ENCODE measurements at regions not wholly inside any gene's neighbourhood (a gene's known extent, or its start where the extent isn't known, plus 50 kb on each side); places are given as distances from the start of the nearest gene placed in this dataset.

DNA sequence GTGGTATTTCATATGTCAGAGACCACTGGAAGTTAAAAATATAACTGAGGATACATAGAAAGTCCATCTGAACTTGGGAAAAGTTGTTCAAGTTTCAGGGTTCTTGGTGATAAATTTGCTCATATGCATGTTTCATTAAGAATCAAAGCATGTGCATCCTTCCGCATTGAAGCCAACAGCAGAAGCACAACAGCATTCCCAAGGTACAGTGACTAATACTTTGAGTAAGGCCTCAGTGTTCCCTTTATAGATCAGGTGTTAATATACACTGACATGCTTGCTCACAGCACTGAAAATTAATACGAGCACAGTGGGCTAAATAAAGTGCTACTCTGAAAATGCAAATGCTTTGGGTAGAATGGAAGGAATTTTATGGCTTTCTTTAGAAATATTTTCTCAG lies 691.1 kb downstream of the METTL15 start:
- no TSS peak for BruUV-seq (replicated peaks)
- ATAC-seq (no peak), DNase-seq (ENCODE audit: low read depth, low spot score) (no peak)
- Histone ChIP-seq H3K4me3 (ENCODE audit: low read depth in 2 of 2, low read length in 2 of 2) (no peak overlapping the region), H3K27ac (ENCODE audit: low read length) (no peak overlapping the region), H3K4me1 (ENCODE audit: control insufficient read depth, insufficient read depth, low read length) (no peaks in the 10 kb centered on the region), H3K9me3 (ENCODE audit: control insufficient read depth, insufficient read depth, low read depth, low read length) (no peaks in the 10 kb centered on the region), H3K27me3 (ENCODE audit: control insufficient read depth, insufficient read depth, low read length) (no peaks in the 10 kb centered on the region), H3K36me3 (ENCODE audit: control insufficient read depth, insufficient read depth, low read length) (no peaks in the 10 kb centered on the region)
- intact Hi-C loops (cut with micrococcal nuclease; ENCODE audit: unreplicated experiment) (no loop called here), in situ Hi-C loops (cut with HindIII; ENCODE audit: low pct_unique_long_range_greater_than_20kb, low sequenced_read_pairs) (no loop called here)
- CTCF ChIA-PET: no interaction called here
- TF ChIP-seq SIN3A (IDR thresholded peaks at IDR 0.05; ENCODE audit: borderline replicate concordance, insufficient read depth, low read depth, low read length) (no peak), TCF7L2 (IDR thresholded peaks at IDR 0.05; ENCODE audit: low read depth, low read length) (no peak), REST (IDR thresholded peaks at IDR 0.05; ENCODE audit: insufficient read depth in 1 of 2, low read depth in 2 of 2, low read length in 1 of 2) (no peak), POLR2AphosphoS5 (IDR thresholded peaks at IDR 0.05; ENCODE audit: low read depth, low read length) (no peak)
- TF ChIP-seq, protein P1, sequence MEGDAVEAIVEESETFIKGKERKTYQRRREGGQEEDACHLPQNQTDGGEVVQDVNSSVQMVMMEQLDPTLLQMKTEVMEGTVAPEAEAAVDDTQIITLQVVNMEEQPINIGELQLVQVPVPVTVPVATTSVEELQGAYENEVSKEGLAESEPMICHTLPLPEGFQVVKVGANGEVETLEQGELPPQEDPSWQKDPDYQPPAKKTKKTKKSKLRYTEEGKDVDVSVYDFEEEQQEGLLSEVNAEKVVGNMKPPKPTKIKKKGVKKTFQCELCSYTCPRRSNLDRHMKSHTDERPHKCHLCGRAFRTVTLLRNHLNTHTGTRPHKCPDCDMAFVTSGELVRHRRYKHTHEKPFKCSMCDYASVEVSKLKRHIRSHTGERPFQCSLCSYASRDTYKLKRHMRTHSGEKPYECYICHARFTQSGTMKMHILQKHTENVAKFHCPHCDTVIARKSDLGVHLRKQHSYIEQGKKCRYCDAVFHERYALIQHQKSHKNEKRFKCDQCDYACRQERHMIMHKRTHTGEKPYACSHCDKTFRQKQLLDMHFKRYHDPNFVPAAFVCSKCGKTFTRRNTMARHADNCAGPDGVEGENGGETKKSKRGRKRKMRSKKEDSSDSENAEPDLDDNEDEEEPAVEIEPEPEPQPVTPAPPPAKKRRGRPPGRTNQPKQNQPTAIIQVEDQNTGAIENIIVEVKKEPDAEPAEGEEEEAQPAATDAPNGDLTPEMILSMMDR (IDR thresholded peaks at IDR 0.05): no peak
- POLR2A ChIA-PET: no interaction called here

DNA sequence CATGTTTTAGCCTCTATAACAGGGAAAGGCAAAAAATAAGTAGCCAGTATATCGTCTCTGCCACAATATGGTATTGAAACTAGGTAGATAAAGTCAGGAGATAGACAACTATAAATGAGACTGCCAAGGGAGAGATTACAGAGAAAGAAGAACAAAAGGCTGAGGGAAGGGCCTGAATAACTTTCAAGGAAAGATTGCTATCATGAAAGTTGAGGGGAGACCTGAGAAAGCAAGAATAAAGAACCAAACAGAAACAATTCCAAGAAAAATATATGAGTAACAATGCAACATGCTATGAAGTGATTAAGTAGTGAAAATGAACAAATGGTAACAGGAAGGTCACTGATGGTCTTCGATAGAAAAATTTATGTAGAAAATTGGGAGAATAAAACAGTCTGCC lies 690.1 kb downstream of the METTL15 start:
- intact Hi-C loops (cut with micrococcal nuclease; ENCODE audit: unreplicated experiment): no loop called here
- CTCF ChIA-PET: no interaction called here

More for the DNA sequence above, 690.1 kb downstream of the METTL15 start:
- no TSS peak for BruUV-seq (replicated peaks)
- H3K36me3 ChIP-seq (ENCODE audit: control insufficient read depth, insufficient read depth, low read length): no peaks in the 10 kb centered on the region
- no peak for TF ChIP-seq REST (IDR thresholded peaks at IDR 0.05; ENCODE audit: insufficient read depth in 1 of 2, low read depth in 2 of 2, low read length in 1 of 2)
- no peak for TF ChIP-seq POLR2AphosphoS5 (IDR thresholded peaks at IDR 0.05; ENCODE audit: low read depth, low read length)
- TF ChIP-seq, protein P1 (IDR thresholded peaks at IDR 0.05): no peak
- TF ChIP-seq SIN3A (IDR thresholded peaks at IDR 0.05; ENCODE audit: borderline replicate concordance, insufficient read depth, low read depth, low read length): no peak
- TF ChIP-seq TCF7L2 (IDR thresholded peaks at IDR 0.05; ENCODE audit: low read depth, low read length): no peak
- H3K9me3 ChIP-seq (ENCODE audit: control insufficient read depth, insufficient read depth, low read depth, low read length): no peaks in the 10 kb centered on the region
- H3K4me1 ChIP-seq (ENCODE audit: control insufficient read depth, insufficient read depth, low read length): no peaks in the 10 kb centered on the region
- no peaks in the 10 kb centered on the region for H3K27me3 ChIP-seq (ENCODE audit: control insufficient read depth, insufficient read depth, low read length)
- H3K4me3 ChIP-seq (ENCODE audit: low read depth in 2 of 2, low read length in 2 of 2): no peak overlapping the region
- DNase-seq (ENCODE audit: low read depth, low spot score) (no peak), ATAC-seq (no peak)
- POLR2A ChIA-PET: no interaction called here
- H3K27ac ChIP-seq (ENCODE audit: low read length): no peak overlapping the region
- in situ Hi-C loops (cut with HindIII; ENCODE audit: low pct_unique_long_range_greater_than_20kb, low sequenced_read_pairs): no loop called here
